ENCODE measurements at regions not wholly inside any gene's neighbourhood (a gene's known extent, or its start where the extent isn't known, plus 50 kb on each side); places are given as distances from the start of the nearest gene placed in this dataset.
A peak's percentile ranks its signal among the peaks of the same experiment; 100 is the strongest.

DNA sequence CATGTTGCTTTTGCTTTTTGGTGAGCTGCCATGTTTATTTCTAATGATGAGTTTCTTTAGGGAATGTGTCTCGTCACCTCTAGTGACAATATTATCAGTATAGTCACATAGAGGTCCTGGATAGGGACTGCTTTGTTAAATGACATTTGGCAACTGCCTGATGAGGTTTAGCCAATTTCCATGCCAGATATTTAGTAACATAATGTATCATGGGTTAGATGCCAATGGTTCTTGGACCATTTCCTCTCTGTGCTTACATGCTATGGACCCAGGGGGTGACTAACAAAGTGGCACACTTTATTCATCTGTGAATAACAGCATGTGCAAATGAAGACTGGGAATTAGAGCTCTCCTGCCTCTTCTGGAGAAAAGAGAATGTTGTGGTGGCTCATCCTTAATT lies 56.2 kb upstream of the RAB27B start:
- no peak for DNase-seq

DNA sequence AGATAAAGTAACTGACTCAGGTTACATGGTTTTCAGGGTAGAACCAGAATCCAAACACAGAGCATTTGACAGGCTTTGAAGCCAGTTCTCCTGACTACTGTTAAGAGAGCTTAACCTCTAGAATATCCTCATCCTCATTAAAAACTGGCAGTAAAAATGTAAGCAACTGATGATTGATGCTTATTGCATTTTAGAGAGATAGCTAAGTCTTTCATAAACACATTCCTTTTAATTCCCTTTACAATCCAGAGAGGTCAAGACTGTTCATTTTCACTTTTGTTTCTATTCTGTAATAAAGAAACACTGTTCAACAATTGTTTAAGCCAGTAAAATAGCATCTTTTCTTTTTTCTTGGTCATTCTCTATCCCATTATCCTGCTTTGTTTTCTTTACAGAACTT lies 53.9 kb upstream of the RAB27B start:
- DNase-seq, result peak; percentile 80

DNA sequence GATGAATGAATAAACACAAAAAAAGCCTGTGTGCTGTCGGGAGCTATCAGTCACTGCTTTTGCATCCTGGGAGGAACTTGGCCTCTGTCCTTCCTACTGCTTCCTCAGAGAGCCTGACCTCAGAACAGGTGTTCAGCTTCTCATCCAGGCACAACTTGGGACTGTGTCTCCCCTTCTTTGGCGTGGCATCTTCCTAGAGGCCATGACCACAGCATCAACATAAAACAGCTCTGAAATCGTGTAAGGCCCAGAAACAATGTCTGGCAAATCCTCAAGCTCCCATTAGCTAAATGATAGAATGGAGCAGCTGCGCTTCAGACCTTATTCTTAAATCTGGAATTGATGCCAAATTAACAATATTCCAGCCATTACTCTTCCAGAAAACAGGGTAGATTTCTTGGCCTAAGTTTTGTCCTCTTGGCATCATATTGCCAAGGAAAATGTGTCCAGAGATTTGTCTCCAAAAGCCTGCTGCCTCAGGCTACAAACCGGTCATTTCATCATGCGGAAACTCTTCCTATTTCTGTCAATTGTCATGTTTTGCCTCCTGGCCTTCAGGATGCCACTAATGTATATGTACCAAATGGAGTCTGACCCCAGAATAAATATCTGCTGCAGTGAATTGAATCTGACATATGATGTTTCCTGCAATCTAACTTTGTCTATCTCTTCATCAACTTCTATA lies 53.2 kb upstream of the RAB27B start:
- no peak for DNase-seq

DNA sequence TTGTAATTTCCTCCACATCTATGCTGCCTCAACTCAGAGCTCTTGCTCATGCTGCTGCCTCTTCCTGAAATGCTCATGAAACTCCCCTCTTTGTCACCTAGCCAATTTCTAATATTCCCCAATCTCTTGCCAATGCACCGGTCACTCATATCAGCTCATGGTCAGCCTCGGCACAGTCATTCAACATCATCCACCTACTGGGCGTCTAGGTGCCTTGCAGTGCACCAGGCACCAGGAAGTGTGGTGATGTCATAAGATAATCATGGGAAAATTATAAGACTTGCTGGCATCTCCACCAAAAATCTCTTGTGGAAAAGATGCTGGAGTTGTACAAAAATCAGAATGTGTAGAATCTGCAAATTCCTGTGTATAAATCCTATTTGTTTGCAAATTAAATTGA lies 52.6 kb upstream of the RAB27B start:
- DNase-seq, result peak; percentile 69

DNA sequence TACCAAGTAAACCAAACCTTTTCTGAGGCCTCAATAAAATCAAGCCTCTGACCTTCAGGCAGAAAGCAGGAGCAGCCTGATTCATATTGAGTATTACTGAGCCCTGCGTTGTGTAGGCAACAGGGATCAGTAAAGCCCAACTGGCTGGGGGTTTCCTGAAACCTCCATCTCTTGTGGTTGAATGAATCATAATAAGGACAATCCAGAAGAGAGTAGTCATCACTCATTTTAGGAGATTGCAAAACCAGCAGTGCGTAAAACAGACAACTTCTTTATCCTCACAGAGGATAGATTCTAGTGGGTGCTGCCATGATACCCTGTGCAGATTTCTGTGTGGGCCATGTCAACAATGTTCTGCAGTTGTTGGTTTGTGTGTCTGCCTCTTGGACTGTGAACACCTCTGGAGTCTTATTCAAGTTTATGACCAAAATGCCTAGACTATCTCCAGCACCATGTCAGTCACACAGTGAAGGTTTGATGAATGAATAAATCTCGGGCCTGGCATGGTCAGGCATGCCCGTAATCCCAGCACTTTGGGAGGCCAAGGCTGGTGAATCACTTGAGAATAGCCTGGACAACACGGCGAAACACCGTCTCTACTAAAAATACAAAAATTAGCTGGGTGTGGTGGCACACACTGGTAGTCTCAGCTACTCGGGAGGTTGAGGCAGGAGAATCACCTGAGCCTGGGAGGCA lies 51.8 kb upstream of the RAB27B start:
- peak; percentile 99 for DNase-seq

DNA sequence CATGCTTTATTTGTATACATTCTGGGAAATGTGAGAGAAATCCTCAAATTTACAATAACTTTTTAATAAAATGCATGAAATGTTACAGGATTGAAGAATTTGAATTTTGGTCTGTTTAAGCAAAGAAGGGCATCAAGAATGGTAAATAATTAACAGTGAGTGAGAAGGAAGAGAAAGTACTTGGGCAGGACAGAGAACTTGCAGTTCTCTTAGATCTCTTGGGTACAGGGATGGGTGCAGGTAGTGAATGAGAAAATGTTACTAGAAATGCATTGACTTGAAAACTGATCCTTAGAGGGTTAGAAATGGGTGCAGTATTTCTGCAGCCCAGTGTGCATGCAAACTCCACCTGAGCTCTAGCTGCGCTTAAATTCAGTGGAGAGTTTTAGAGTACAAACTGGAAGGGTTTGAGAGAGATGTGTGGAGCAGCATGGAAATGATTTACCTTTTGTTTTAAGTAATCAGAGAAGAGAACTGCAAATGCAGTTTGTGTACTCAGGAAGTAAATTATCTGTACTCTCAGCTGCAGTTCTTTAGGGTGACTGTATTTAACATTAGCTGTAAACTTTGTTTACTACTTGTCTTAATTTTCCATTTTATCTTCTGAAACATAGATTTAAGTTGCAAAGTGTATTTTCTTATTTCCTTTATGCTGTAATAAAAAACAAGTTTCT lies 51.0 kb upstream of the RAB27B start:
- DNase-seq, result no peak

DNA sequence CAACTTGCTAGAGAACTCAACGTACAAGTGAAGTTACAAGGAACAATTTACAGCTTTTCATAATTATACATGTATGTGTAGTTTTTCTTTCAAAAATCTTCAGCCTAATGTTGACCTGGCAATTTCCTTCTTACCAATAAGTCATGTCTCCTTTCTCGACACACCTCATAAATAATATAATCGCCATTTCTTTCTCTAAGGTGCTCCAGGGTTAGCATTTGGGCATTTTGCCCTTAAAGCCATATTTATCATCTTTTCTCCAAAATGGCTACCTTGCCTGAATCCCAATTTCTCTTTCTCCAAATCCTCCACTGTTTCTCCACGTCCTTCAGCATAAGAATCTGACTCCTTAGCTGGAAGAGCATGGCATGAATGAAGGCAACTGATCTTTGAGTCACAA lies 50.3 kb upstream of the RAB27B start:
- no peak for DNase-seq

Data from fibroblast of skin of right quadriceps (primary cell).